ENCODE measurements at regions not wholly inside any gene's neighbourhood (a gene's known extent, or its start where the extent isn't known, plus 50 kb on each side); places are given as distances from the start of the nearest gene placed in this dataset.

- Mint-ChIP-seq H3K4me1 (no peaks in the 10 kb centered on the region), H3K27ac (no peak overlapping the region), H3K36me3 (no peaks in the 10 kb centered on the region), H3K9me3 (no peaks in the 10 kb centered on the region), H3K4me3 (no peak overlapping the region)
- DNase-seq (ENCODE audit: low spot score in 2 of 2) (no peak), ATAC-seq (peak; percentile 69)
Observed at GRCh38 chr15:47987908-47988532, 132.8 kb upstream of the SLC24A5 start.

GRCh38 chr15:47988564-47988963 is 132.2 kb upstream of the SLC24A5 start:
- no peaks in the 10 kb centered on the region for H3K4me1 Mint-ChIP-seq
- no peak overlapping the region for H3K27ac Mint-ChIP-seq
- ATAC-seq (no peak), DNase-seq (ENCODE audit: low spot score in 2 of 2) (no peak)
- no peaks in the 10 kb centered on the region for H3K36me3 Mint-ChIP-seq
- H3K9me3 Mint-ChIP-seq = no peaks in the 10 kb centered on the region
- H3K4me3 Mint-ChIP-seq = no peak overlapping the region

DNA sequence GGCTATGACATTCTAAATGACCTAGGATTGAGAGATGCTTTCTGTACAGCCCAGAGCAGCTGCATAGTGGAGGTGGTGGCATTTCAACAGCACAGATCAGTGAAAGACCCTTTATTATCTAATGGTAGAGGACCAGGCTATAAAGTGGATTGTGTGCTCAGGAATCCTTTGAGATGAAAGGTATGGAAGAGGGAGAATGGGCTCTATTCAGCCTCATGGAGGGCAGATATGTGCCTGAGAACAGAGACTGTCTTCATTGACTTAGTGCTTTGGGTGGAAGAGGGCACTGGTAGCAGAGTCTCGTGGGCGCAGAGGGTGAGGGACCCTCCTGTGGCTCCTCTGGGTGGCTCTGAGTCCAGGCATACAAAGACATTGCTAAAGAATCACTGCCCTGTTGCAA is 130.0 kb upstream of the SLC24A5 start:
- ATAC-seq (no peak), DNase-seq (ENCODE audit: low spot score in 2 of 2) (no peak)
- H3K4me3 Mint-ChIP-seq = no peak overlapping the region
- H3K36me3 Mint-ChIP-seq = no peaks in the 10 kb centered on the region
- H3K4me1 Mint-ChIP-seq = no peaks in the 10 kb centered on the region
- H3K27ac Mint-ChIP-seq = no peak overlapping the region
- no peaks in the 10 kb centered on the region for H3K9me3 Mint-ChIP-seq

- no peaks in the 10 kb centered on the region for H3K4me1 Mint-ChIP-seq
- H3K27ac Mint-ChIP-seq = no peak overlapping the region
- DNase-seq (ENCODE audit: low spot score in 2 of 2) = no peak
Observed at GRCh38 chr15:47991357-47991756, 129.4 kb upstream of the SLC24A5 start.

DNA sequence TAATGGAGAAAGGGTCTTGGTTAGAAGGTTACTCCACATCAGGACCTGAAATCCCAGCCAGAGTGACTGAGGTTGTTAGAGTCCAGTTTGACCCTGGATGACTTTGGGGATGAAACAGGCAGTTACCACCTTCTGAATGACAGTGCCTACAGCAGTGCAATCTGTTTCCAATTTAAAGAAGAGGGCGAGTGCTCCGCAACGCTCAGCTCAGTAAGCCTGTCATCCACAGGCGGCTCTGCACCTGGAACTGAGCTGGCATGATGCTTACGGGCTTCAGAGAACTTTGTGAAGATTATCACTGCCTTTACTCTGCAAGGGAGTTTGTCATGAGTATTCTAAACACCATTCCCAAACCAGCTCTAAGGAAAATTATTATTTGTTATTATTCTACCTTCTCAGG is 127.7 kb upstream of the SLC24A5 start:
- DNase-seq (ENCODE audit: low spot score in 2 of 2) (no peak), ATAC-seq (no peak)
- H3K36me3 Mint-ChIP-seq = peaks cover 6% of the 10 kb centered on the region
- H3K4me1 Mint-ChIP-seq = no peaks in the 10 kb centered on the region
- H3K9me3 Mint-ChIP-seq = no peaks in the 10 kb centered on the region
- H3K4me3 Mint-ChIP-seq = no peak overlapping the region
- no peak overlapping the region for H3K27ac Mint-ChIP-seq

More at GRCh38 chr15:47991357-47991756, 129.4 kb upstream of the SLC24A5 start:
- ATAC-seq = no peak
- H3K4me3 Mint-ChIP-seq = no peak overlapping the region
- H3K9me3 Mint-ChIP-seq = no peaks in the 10 kb centered on the region
- peaks cover 1% of the 10 kb centered on the region for H3K36me3 Mint-ChIP-seq

DNA sequence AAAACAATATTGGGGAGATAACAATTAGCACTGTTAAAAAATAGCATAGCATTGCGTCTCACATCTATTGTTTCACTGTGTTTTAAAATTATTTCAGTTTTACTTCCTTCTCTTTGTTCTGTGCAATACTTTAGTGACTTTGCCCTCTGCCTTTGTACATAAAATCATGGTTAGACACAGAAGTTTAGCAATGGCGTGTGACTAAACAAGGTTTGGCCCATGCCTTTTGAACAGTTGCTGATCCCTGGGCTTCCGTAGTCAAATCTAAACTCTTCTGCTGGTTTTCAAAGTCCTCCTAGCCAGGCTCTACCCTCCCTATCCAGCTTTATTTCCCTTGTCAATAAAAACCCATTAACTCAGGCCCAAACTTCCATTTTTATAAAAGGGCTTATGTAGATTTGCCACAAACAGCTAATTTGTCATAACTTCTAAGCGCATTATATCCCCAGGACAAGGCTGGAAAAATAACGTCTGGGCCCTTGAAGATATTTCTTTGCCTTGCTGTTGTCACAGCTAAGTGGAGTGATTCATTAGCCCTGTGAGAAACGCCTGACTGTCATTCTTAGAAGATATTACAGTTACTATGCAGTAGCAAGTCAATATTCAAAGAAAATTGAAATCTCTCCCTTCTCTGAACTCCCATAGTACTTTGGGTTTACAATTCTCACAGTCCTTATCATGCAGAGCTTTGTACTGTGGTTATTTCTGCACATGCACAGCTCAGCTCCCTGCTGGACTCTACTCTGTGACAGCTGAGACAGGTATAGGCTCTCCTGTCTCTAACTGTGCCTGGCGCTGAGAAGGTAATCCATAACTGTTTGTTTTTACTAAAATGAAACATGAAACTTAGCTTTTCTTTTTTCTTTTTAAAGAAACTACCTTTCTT is 123.4 kb upstream of the SLC24A5 start:
- DNase-seq (ENCODE audit: low spot score in 2 of 2) (no peak), ATAC-seq (no peak)
- no peaks in the 10 kb centered on the region for H3K4me1 Mint-ChIP-seq
- no peak overlapping the region for H3K27ac Mint-ChIP-seq
- peaks cover 6% of the 10 kb centered on the region for H3K36me3 Mint-ChIP-seq
- no peaks in the 10 kb centered on the region for H3K9me3 Mint-ChIP-seq
- H3K4me3 Mint-ChIP-seq = no peak overlapping the region

DNA sequence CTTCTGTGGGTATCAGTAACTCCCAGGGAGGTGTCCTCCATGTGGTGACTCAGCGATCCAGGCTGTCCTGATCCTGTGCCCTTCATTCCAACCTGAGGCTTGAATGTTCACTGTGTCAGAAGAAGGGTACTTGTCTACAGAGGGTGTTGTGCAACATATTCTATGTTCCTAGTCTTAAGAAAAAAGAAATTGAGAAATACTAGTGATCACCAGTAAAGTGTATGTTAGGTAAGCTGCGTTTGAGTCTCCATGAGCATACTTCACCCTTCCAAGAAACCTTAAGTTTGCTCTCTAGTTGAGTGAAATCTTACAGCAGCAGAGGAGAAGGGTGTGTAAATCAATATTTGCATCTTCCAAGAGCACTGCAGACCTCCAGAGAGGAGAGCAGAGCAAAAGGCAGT is 122.2 kb upstream of the SLC24A5 start:
- Mint-ChIP-seq H3K4me3 (no peak overlapping the region), H3K27ac (no peak overlapping the region), H3K4me1 (no peaks in the 10 kb centered on the region), H3K36me3 (peaks cover 6% of the 10 kb centered on the region), H3K9me3 (no peaks in the 10 kb centered on the region)
- no peak for ATAC-seq
- DNase-seq (ENCODE audit: low spot score in 2 of 2) = no peak

GRCh38 chr15:48001393-48002039 is 119.3 kb upstream of the SLC24A5 start:
- Mint-ChIP-seq H3K27ac (no peak overlapping the region), H3K36me3 (peaks cover 3% of the 10 kb centered on the region), H3K9me3 (no peaks in the 10 kb centered on the region), H3K4me1 (no peaks in the 10 kb centered on the region), H3K4me3 (no peak overlapping the region)
- DNase-seq (ENCODE audit: low spot score in 2 of 2) (no peak), ATAC-seq (no peak)

GRCh38 chr15:48002767-48003166 is 118.0 kb upstream of the SLC24A5 start:
- no peaks in the 10 kb centered on the region for H3K4me1 Mint-ChIP-seq
- no peak overlapping the region for H3K4me3 Mint-ChIP-seq
- ATAC-seq (no peak), DNase-seq (ENCODE audit: low spot score in 2 of 2) (no peak)
- H3K27ac Mint-ChIP-seq = no peak overlapping the region
- H3K9me3 Mint-ChIP-seq = no peaks in the 10 kb centered on the region
- H3K36me3 Mint-ChIP-seq = no peaks in the 10 kb centered on the region

DNA sequence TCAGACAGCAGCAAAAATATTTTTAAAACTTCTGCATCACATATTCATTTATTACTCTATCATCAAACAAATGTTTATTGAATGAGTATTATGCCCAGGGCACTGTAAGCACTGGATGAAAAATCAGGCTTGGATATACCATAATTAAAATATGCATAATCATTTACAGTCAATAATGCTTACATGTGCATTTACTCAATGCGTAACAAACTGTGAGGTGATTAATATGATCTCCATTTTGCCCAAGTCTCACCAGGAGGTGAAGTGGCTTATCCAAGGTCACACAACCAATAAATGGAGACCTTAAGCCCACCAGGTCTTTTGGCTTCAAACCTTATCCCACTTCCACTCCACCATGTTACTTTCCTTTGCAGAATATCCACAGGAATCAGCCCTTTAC is 117.3 kb upstream of the SLC24A5 start:
- no peaks in the 10 kb centered on the region for H3K9me3 Mint-ChIP-seq
- DNase-seq (ENCODE audit: low spot score in 2 of 2) = no peak
- no peak overlapping the region for H3K27ac Mint-ChIP-seq
- no peak for ATAC-seq
- H3K36me3 Mint-ChIP-seq = no peaks in the 10 kb centered on the region
- H3K4me3 Mint-ChIP-seq = no peak overlapping the region
- no peaks in the 10 kb centered on the region for H3K4me1 Mint-ChIP-seq

GRCh38 chr15:48005077-48005476 is 115.7 kb upstream of the SLC24A5 start:
- no peaks in the 10 kb centered on the region for H3K9me3 Mint-ChIP-seq
- H3K27ac Mint-ChIP-seq = no peak overlapping the region
- no peaks in the 10 kb centered on the region for H3K36me3 Mint-ChIP-seq
- no peak overlapping the region for H3K4me3 Mint-ChIP-seq
- no peak for ATAC-seq
- no peak for DNase-seq (ENCODE audit: low spot score in 2 of 2)
- no peaks in the 10 kb centered on the region for H3K4me1 Mint-ChIP-seq

- ATAC-seq (no peak), DNase-seq (ENCODE audit: low spot score in 2 of 2) (no peak)
- Mint-ChIP-seq H3K4me1 (no peaks in the 10 kb centered on the region), H3K9me3 (no peaks in the 10 kb centered on the region), H3K36me3 (no peaks in the 10 kb centered on the region), H3K27ac (no peak overlapping the region), H3K4me3 (no peak overlapping the region)
Observed at GRCh38 chr15:48006031-48006511, 114.7 kb upstream of the SLC24A5 start.

- Mint-ChIP-seq H3K4me3 (no peak overlapping the region), H3K27ac (no peak overlapping the region), H3K9me3 (no peaks in the 10 kb centered on the region), H3K36me3 (no peaks in the 10 kb centered on the region), H3K4me1 (no peaks in the 10 kb centered on the region)
- ATAC-seq = no peak
- DNase-seq (ENCODE audit: low spot score in 2 of 2) = no peak
Observed at GRCh38 chr15:48010316-48010715, 110.5 kb upstream of the SLC24A5 start.

DNA sequence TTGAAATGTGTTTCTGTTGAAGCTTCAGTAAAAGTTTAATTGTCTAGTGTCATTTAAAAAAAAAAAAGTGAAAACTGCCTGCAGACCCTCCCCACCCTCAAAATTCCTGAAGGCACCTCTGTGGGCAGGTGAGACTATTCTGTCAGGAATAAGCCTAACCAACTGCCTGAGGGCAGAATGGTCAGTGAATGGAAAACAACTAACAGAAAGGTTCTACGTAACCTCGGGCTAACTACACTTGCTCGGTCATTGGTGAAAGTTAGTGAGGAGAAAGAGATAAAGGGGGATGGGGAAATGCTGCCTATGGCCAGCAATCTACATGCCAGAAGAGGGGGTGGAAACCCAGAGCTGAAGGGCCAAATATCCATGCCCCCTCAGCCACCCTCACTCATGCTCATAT is 108.6 kb upstream of the SLC24A5 start:
- DNase-seq (ENCODE audit: low spot score in 2 of 2) (no peak), ATAC-seq (no peak)
- H3K27ac Mint-ChIP-seq = no peak overlapping the region
- no peak overlapping the region for H3K4me3 Mint-ChIP-seq
- H3K9me3 Mint-ChIP-seq = no peaks in the 10 kb centered on the region
- H3K36me3 Mint-ChIP-seq = no peaks in the 10 kb centered on the region
- no peaks in the 10 kb centered on the region for H3K4me1 Mint-ChIP-seq

- no peak for DNase-seq (ENCODE audit: low spot score in 2 of 2)
- no peak overlapping the region for H3K27ac Mint-ChIP-seq
- ATAC-seq = no peak
- no peak overlapping the region for H3K4me3 Mint-ChIP-seq
- H3K36me3 Mint-ChIP-seq = no peaks in the 10 kb centered on the region
- H3K9me3 Mint-ChIP-seq = no peaks in the 10 kb centered on the region
- no peaks in the 10 kb centered on the region for H3K4me1 Mint-ChIP-seq
Observed at GRCh38 chr15:48016865-48017264, 103.9 kb upstream of the SLC24A5 start.

GRCh38 chr15:48017747-48018146 is 103.0 kb upstream of the SLC24A5 start:
- H3K27ac Mint-ChIP-seq = no peak overlapping the region
- H3K36me3 Mint-ChIP-seq = no peaks in the 10 kb centered on the region
- no peak for ATAC-seq
- no peaks in the 10 kb centered on the region for H3K4me1 Mint-ChIP-seq
- H3K4me3 Mint-ChIP-seq = no peak overlapping the region
- no peaks in the 10 kb centered on the region for H3K9me3 Mint-ChIP-seq
- DNase-seq (ENCODE audit: low spot score in 2 of 2) = no peak

Measured in stimulated activated effector memory CD8-positive, alpha-beta T cell treated with anti-CD3 and anti-CD28 coated beads, Interleukin-12 subunit alpha, Interleukin-12 subunit beta, amount 100 ng/mL, for 72 hours (primary cell).